HCT116 (cell line): ENCODE measurements at regions not wholly inside any gene's neighbourhood (a gene's known extent, or its start where the extent isn't known, plus 50 kb on each side); places are given as distances from the start of the nearest gene placed in this dataset.

Source experiments
- ATAC-seq: fragments of 200-7000 bp; cut with Tn5 transposase; 2 replicates; pipeline ENCODE4 v1.9.1; 2020; ENCODE audit warnings: mild to moderate bottlenecking, moderate library complexity
- BruUV-seq: library from RNA; stranded (reverse); fragments of 400-500 nt; replicated peaks from 2 replicates; lab custom pipeline; 2021; lab: Mats Ljungman, UMichigan
- CTCF ChIA-PET: fragments of 300-600 bp; sonication (Branson Sonifier 250); formaldehyde crosslinking; loops from one replicate; lab custom pipeline; 2021; ENCODE audit warnings: antibody characterized with exemption; lab: Charles Lee
- POLR2A ChIA-PET: fragments of 300-600, 350-600 bp; sonication (Branson Sonifier 250); formaldehyde crosslinking; loops from one replicate; lab custom pipeline; 2021; ENCODE audit warnings: antibody characterized with exemption; lab: Charles Lee
- RAD21 ChIA-PET, 2 experiments: fragments of 300-600 bp; sonication (Branson Sonifier 250); formaldehyde crosslinking; loops; one replicate each; lab custom pipeline; 2023; ENCODE audit warnings: low total read pairs in 2 of 2; ENCODE audit not compliant: uncharacterized antibody in 2 of 2, unreplicated experiment in 2 of 2, low non-redundant PET in 1 of 2; lab: Charles Lee
- DNase-seq: peaks from one replicate; pipeline ENCODE4 v3.0.0-alpha.2; 2010; ENCODE audit warnings: low read depth, low spot score
- H2AFZ ChIP-seq: fragments of 200-600 bp; shearing (Covaris generic), sonication (generic); 2 replicates; pipeline ENCODE4 v1.6.1; 2017; ENCODE audit warnings: low read depth, mixed run types, mixed read lengths, antibody characterized with exemption, low read length; ENCODE audit not compliant: poor library complexity, severe bottlenecking
- H3K27ac ChIP-seq: 2 replicates; pipeline ENCODE4 v1.5.1; 2012; ENCODE audit warnings: low read depth, low read length
- H3K27me3 ChIP-seq: fragments of 200-600 bp; sonication (generic); 2 replicates; pipeline ENCODE4 v1.6.1; 2016; ENCODE audit warnings: mixed run types, low read length, mixed read lengths; ENCODE audit not compliant: insufficient read depth
- H3K36me3 ChIP-seq, 2 experiments: fragments of 200-500 bp in 1 of 2; fragments of 200-600 bp in 1 of 2; sonication (Bioruptor generic) in 1 of 2; sonication (generic) in 1 of 2; 2 replicates each; pipeline versions ENCODE4 v1.5.1 to v1.6.1; 2014 to 2016; ENCODE audit warnings: low read length in 2 of 2, inconsistent platforms in 1 of 2, mixed read lengths in 1 of 2, mixed run types in 1 of 2; ENCODE audit not compliant: insufficient read depth in 2 of 2, control insufficient read depth in 1 of 2
- H3K4me1 ChIP-seq, 2 experiments: fragments of 200-600 bp in 1 of 2; sonication (generic) in 1 of 2; 2 replicates each; pipeline versions ENCODE4 v1.5.1 to v1.6.1; 2012 to 2017; ENCODE audit warnings: low read length in 2 of 2, inconsistent platforms in 1 of 2, mild to moderate bottlenecking in 1 of 2, mixed read lengths in 1 of 2, mixed run types in 1 of 2, moderate library complexity in 1 of 2; ENCODE audit not compliant: insufficient read depth in 2 of 2, control insufficient read depth in 1 of 2
- H3K4me2 ChIP-seq: fragments of 200-600 bp; sonication (generic); 2 replicates; pipeline ENCODE4 v1.6.1; 2017; ENCODE audit warnings: mixed run types, low read length, mixed read lengths
- H3K4me3 ChIP-seq, 2 experiments: fragments of 200-600 bp in 1 of 2; sonication (generic) in 1 of 2; replicated peaks in 1 of 2; 2 replicates each; pipeline ENCODE4 v1.5.1; 2011 to 2016; ENCODE audit warnings: low read length in 2 of 2, control low read depth in 1 of 2, low read depth in 1 of 2, mild to moderate bottlenecking in 1 of 2, mixed read lengths in 1 of 2, mixed run types in 1 of 2
- H3K79me2 ChIP-seq: fragments of 200-600 bp; sonication (generic); 2 replicates; pipeline ENCODE4 v1.6.1; 2017; ENCODE audit warnings: mild to moderate bottlenecking, mixed run types, low read length, moderate library complexity, mixed read lengths; ENCODE audit not compliant: insufficient read depth
- H3K9ac ChIP-seq: fragments of 200-600 bp; sonication (generic); 2 replicates; pipeline ENCODE4 v1.6.1; 2016; ENCODE audit warnings: low read length, mixed read lengths
- H3K9me2 ChIP-seq: fragments of 200-600 bp; sonication (generic), shearing (Covaris generic); 2 replicates; pipeline ENCODE4 v1.6.1; 2017; ENCODE audit warnings: mixed run types, mild to moderate bottlenecking, moderate library complexity; ENCODE audit not compliant: insufficient read depth
- H3K9me3 ChIP-seq, 2 experiments: fragments of 200-500 bp in 1 of 2; fragments of 200-600 bp in 1 of 2; sonication (Bioruptor generic) in 1 of 2; sonication (generic) in 1 of 2; 2 replicates each; pipeline ENCODE4 v1.6.1; 2014 to 2017; ENCODE audit warnings: low read length in 2 of 2, mixed read lengths in 2 of 2, inconsistent platforms in 1 of 2, low read depth in 1 of 2, mild to moderate bottlenecking in 1 of 2, mixed run types in 1 of 2, moderate library complexity in 1 of 2; ENCODE audit not compliant: control insufficient read depth in 1 of 2, insufficient read depth in 1 of 2
- H4K20me1 ChIP-seq: fragments of 200-600 bp; sonication (generic), shearing (Covaris generic); 2 replicates; pipeline ENCODE4 v1.6.1; 2017; ENCODE audit warnings: mixed run types, mild to moderate bottlenecking, moderate library complexity; ENCODE audit not compliant: insufficient read depth
- EZH2phosphoT487 ChIP-seq: fragments of 200-600 bp; IDR thresholded peaks from 2 replicates; pipeline ENCODE4 v1.6.1; 2018; ENCODE audit warnings: antibody characterized with exemption, borderline replicate concordance
- POLR2AphosphoS5 ChIP-seq: IDR thresholded peaks from 2 replicates; pipeline ENCODE4 v1.6.1; 2011; ENCODE audit warnings: mild to moderate bottlenecking, low read depth, low read length, moderate library complexity
- RAD21 ChIP-seq: IDR thresholded peaks from 2 replicates; pipeline ENCODE4 v1.6.1; 2012; ENCODE audit warnings: low read depth, mild to moderate bottlenecking
- SIN3A ChIP-seq: IDR thresholded peaks from 2 replicates; pipeline ENCODE4 v1.6.1; 2012; ENCODE audit warnings: low read depth
- ZNF274 ChIP-seq: fragments of 200-500 bp; sonication (Bioruptor generic); IDR thresholded peaks from 2 replicates; pipeline ENCODE4 v1.6.1; 2014; ENCODE audit warnings: mild to moderate bottlenecking, low read depth, low read length, inconsistent platforms
- intact Hi-C: fragments of 100-400 bp; cut with micrococcal nuclease; formaldehyde crosslinking; loops from 2 replicates; pipeline ENCODE4 v1.10.0; 2022

- TF ChIP-seq ZNF274, result no peak
- H3K36me3 ChIP-seq, result no peaks in the 10 kb centered on the region
- RAD21 ChIA-PET, result no interaction called here
- ATAC-seq, result no peak
- intact Hi-C loops, result no loop called here
- H3K9me2 ChIP-seq, result no peaks in the 10 kb centered on the region
- H2AFZ ChIP-seq, result no peak overlapping the region
- H3K27ac ChIP-seq, result no peak overlapping the region
- DNase-seq, result no peak
- H3K9me3 ChIP-seq, result no peaks in the 10 kb centered on the region
- no peaks in the 10 kb centered on the region for H3K79me2 ChIP-seq
- no TSS peak for BruUV-seq
- no peak overlapping the region for H3K9ac ChIP-seq
- no peak overlapping the region for H3K4me3 ChIP-seq
- POLR2A ChIA-PET, result no interaction called here
- H3K4me1 ChIP-seq, result no peaks in the 10 kb centered on the region
- CTCF ChIA-PET, result no interaction called here
- H3K27me3 ChIP-seq, result no peaks in the 10 kb centered on the region
- H4K20me1 ChIP-seq, result no peaks in the 10 kb centered on the region
- no peak overlapping the region for H3K4me2 ChIP-seq
Measured at GRCh38 chr4:126961661-126962060, 671.1 kb upstream of the INTU start.

GRCh38 chr4:126965877-126966276 lies 666.9 kb upstream of the INTU start:
- H3K4me3 ChIP-seq, result no peak overlapping the region
- H3K9me2 ChIP-seq, result no peaks in the 10 kb centered on the region
- H3K27ac ChIP-seq, result no peak overlapping the region
- H4K20me1 ChIP-seq, result no peaks in the 10 kb centered on the region
- CTCF ChIA-PET, result no interaction called here
- H2AFZ ChIP-seq, result no peak overlapping the region
- TF ChIP-seq RAD21, result no peak
- TF ChIP-seq SIN3A, result no peak
- no peak for TF ChIP-seq POLR2AphosphoS5
- no peak for TF ChIP-seq EZH2phosphoT487
- no peaks in the 10 kb centered on the region for H3K9me3 ChIP-seq
- POLR2A ChIA-PET, result no interaction called here
- no TSS peak for BruUV-seq
- H3K36me3 ChIP-seq, result no peaks in the 10 kb centered on the region
- H3K4me2 ChIP-seq, result no peak overlapping the region
- no peak overlapping the region for H3K9ac ChIP-seq
- ATAC-seq, result no peak
- RAD21 ChIA-PET, result no interaction called here
- no peaks in the 10 kb centered on the region for H3K79me2 ChIP-seq
- no peaks in the 10 kb centered on the region for H3K27me3 ChIP-seq
- intact Hi-C loops, result no loop called here
- no peak for DNase-seq
- H3K4me1 ChIP-seq, result no peaks in the 10 kb centered on the region
